ENCODE measurements at regions not wholly inside any gene's neighbourhood (a gene's known extent, or its start where the extent isn't known, plus 50 kb on each side); places are given as distances from the start of the nearest gene placed in this dataset.
"Not testable (repeated sequence)": the region's sequence is repeated elsewhere in the genome, so short reads cannot be mapped to it uniquely, and the experiment has no call there.

DNA sequence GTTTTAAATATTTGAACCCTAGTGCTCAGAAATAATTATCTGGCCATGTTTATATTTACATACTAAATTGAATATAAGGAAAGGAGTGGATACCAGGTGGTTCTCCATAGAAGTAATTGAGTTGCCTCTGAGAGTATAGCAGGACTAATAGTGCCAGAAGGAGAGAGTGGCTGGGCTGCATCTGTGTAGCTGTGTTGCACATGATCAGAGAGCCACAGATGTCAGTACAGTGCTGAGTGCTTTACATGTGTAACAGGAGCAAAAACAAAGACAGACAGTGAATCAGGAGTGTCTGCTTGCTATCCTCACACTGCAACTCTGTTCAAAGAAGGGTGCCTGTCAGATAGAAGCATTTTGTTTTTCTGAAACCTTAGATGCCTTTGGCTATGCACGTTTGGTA is 353.9 kb upstream of the PAPPA start:
- TF ChIP-seq, protein P1, sequence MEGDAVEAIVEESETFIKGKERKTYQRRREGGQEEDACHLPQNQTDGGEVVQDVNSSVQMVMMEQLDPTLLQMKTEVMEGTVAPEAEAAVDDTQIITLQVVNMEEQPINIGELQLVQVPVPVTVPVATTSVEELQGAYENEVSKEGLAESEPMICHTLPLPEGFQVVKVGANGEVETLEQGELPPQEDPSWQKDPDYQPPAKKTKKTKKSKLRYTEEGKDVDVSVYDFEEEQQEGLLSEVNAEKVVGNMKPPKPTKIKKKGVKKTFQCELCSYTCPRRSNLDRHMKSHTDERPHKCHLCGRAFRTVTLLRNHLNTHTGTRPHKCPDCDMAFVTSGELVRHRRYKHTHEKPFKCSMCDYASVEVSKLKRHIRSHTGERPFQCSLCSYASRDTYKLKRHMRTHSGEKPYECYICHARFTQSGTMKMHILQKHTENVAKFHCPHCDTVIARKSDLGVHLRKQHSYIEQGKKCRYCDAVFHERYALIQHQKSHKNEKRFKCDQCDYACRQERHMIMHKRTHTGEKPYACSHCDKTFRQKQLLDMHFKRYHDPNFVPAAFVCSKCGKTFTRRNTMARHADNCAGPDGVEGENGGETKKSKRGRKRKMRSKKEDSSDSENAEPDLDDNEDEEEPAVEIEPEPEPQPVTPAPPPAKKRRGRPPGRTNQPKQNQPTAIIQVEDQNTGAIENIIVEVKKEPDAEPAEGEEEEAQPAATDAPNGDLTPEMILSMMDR (IDR thresholded peaks at IDR 0.05; ENCODE audit: low read depth, low read length, missing control alignments): no peak
- DNase-seq (ENCODE audit: extremely low read depth, low read depth): no peak
- no peak overlapping the region for H3K4me3 ChIP-seq (replicated peaks; ENCODE audit: low read depth, low read length)

DNA sequence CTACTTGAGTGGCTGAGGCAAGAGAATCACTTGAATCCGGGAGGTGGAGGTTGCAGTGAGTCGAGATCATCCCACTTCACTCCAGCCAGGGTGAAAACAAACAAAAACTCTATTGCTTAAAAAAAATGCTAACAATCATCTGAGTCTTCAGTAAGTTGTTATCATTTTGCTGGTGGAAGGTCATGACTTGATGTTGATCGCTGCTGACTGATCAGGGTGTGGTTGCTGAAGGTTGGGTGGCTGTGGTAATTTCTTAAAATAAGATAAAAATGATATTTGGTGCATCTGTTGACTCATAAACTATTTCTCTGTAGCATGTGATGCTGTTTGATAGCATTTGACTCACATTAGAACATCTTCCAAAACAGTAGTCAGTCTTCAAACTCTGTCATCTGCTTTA is 349.4 kb upstream of the PAPPA start:
- no peak for DNase-seq (ENCODE audit: extremely low read depth, low read depth)
- TF ChIP-seq, protein P1 (IDR thresholded peaks at IDR 0.05; ENCODE audit: low read depth, low read length, missing control alignments): no peak
- H3K4me3 ChIP-seq (replicated peaks; ENCODE audit: low read depth, low read length): no peak overlapping the region

DNA sequence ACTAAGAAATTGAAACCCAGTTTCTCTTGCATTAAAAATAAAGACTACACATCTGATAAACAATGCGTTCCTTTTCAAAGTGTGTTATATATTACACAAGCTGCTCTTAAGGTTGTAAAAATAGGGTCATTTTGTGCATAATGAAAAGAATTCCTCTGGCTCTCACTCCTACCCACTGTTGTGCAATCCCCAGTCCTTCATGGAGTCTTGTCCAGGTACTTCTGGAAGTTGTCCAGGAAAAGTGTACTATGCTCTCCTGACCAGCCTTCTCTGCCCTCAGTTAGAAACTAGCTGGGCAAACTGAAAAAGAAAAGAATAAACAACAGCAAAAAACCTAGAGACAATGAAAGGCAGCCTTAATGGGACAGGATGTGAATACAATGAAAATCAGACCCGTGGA is 345.5 kb upstream of the PAPPA start:
- no peak for DNase-seq (ENCODE audit: extremely low read depth, low read depth)
- TF ChIP-seq, protein P1 (IDR thresholded peaks at IDR 0.05; ENCODE audit: low read depth, low read length, missing control alignments): no peak
- no peak overlapping the region for H3K4me3 ChIP-seq (replicated peaks; ENCODE audit: low read depth, low read length)

DNA sequence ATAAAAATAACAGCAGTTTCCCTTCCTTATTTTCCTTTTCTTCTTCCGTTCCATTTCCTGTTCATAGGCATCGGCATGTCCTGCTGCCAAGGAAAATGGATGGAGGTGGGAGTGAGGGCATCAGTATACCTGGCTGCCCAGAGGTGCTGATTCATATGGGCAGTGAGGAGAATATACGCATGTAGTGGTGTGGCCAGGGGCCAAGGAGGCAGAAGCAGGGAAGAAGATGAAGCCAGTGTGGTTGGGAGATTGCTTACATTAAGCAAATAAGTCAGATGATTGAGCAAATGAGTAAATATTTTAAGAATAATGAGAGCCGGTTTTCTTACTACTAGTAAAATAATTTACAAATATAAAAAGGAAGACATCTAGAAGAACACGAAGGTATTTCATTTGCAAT is 344.9 kb upstream of the PAPPA start:
- TF ChIP-seq, protein P1 (IDR thresholded peaks at IDR 0.05; ENCODE audit: low read depth, low read length, missing control alignments): no peak
- H3K4me3 ChIP-seq (replicated peaks; ENCODE audit: low read depth, low read length): no peak overlapping the region
- DNase-seq (ENCODE audit: extremely low read depth, low read depth): no peak

DNA sequence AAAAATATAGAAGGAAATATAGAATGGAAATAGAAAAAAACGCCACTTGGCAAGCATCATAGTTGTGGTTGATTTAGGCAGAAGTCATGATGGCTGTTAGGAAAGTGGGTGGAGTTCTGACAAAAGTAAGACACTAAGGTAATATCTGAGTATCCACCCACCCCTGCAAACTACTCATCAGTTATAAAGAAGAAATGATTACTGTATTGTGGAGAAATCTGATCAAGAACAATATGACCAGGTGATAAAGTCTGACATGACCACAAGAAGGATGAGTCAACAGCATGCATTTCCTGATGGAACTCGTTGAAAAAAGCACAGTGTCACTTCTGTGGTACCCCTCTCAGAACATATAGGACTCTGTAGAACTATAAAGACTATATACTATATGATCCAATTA is 343.4 kb upstream of the PAPPA start:
- no peak overlapping the region for H3K4me3 ChIP-seq (replicated peaks; ENCODE audit: low read depth, low read length)
- DNase-seq (ENCODE audit: extremely low read depth, low read depth): no peak
- TF ChIP-seq, protein P1 (IDR thresholded peaks at IDR 0.05; ENCODE audit: low read depth, low read length, missing control alignments): no peak

DNA sequence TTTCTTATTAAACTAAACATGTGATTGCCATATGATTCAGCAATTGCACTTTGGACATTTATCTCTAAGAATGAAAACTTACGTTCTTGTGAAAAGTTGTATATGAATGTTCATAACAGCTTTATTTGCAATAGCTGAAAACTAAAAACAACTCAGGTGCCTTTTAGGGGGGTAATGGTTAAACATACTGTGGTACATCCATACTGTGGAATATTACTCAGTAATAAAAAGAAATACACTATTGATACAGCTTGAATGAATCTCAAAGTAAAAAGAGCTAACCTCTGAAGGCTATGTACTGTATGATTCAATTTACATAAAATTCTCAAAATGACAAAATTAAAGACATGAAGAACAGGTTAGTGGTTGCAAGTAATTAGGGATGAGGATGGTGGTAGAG is 339.5 kb upstream of the PAPPA start:
- DNase-seq (ENCODE audit: extremely low read depth, low read depth): no peak
- H3K4me3 ChIP-seq (replicated peaks; ENCODE audit: low read depth, low read length): no peak overlapping the region
- TF ChIP-seq, protein P1 (IDR thresholded peaks at IDR 0.05; ENCODE audit: low read depth, low read length, missing control alignments): no peak

DNA sequence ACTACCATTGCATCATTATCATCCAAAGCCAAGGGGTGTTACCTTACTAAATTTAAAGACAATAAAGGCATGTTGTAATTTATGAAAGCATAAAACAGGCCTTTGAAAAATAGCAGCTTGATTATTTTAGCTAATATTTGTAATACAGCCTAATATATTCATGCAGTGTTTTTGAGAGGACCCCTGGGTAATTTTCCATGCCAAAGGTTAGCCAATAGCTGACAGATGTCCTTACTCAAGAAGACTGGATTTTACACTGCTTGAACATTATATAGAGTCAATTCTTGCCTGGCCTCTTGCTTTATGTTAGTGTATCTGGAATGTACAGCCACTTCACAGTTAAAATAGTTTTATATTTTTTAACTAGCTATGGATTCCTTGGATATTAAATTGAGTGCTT is 337.8 kb upstream of the PAPPA start:
- no peak overlapping the region for H3K4me3 ChIP-seq (replicated peaks; ENCODE audit: low read depth, low read length)
- TF ChIP-seq, protein P1 (IDR thresholded peaks at IDR 0.05; ENCODE audit: low read depth, low read length, missing control alignments): no peak

DNA sequence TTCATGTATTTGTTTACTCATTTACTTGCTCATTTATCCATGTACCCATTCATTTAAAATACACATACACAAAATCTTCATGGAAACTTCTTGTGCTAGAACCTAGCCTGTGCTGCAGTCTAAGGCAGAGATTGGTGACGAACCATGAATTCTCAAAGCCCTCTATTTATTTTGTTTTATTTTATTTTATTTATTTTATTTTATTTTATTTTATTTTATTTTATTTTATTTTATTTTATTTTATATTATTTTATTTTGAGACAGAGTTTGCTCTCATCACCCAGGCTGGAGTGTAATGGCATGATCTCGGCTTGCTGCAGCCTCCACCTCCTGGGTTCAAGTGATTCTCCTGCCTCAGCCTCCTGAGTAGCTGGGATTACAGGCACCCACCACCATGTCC is 334.9 kb upstream of the PAPPA start:
- not testable (repeated sequence) for H3K4me3 ChIP-seq (replicated peaks; ENCODE audit: low read depth, low read length); DNase-seq (ENCODE audit: extremely low read depth, low read depth)

More for the DNA sequence above, 337.8 kb upstream of the PAPPA start:
- no peak for DNase-seq (ENCODE audit: extremely low read depth, low read depth)

Data from HFF-Myc (cell line).